GM12878 (cell line): ENCODE measurements at regions not wholly inside any gene's neighbourhood (a gene's known extent, or its start where the extent isn't known, plus 50 kb on each side); places are given as distances from the start of the nearest gene placed in this dataset.

ENCODE experiments used
- ATAC-seq: fragments of 200-7000 bp; cut with Tn5 transposase; 3 replicates; pipeline ENCODE4 v1.9.1; 2020; ENCODE audit warnings: mild to moderate bottlenecking, moderate library complexity
- BruUV-seq: library from RNA; stranded (reverse); fragments of 400-500 nt; replicated peaks from 2 replicates; lab custom pipeline; 2021; lab: Mats Ljungman, UMichigan
- CTCF ChIA-PET: fragments of 300-600 bp; sonication (Branson Sonifier 250); formaldehyde crosslinking; extraction: SDS; loops from one replicate; lab custom pipeline; 2021; ENCODE audit warnings: inconsistent platforms; lab: Yijun Ruan, JAX
- POLR2A ChIA-PET: fragments of 350-600 bp; formaldehyde crosslinking; extraction: SDS; loops from one replicate; lab custom pipeline; 2021; ENCODE audit warnings: inconsistent platforms; lab: Charles Lee
- RAD21 ChIA-PET: fragments of 300-600 bp; sonication (Branson Sonifier 250); formaldehyde crosslinking; loops from one replicate; lab custom pipeline; 2023; ENCODE audit warnings: antibody characterized with exemption; ENCODE audit not compliant: unreplicated experiment; lab: Charles Lee
- SMC1A ChIA-PET: fragments of 300-600 bp; sonication (Branson Sonifier 250); formaldehyde crosslinking; loops from one replicate; lab custom pipeline; 2023; ENCODE audit not compliant: unreplicated experiment, uncharacterized antibody; lab: Charles Lee
- DNase-seq: peaks from one replicate; pipeline ENCODE4 v3.0.0-alpha.2; 2011; ENCODE audit warnings: low read depth, low spot score
- FAIRE-seq: peaks from 3 replicates; lab custom pipeline; 2011; peaks lifted over from hg19 to GRCh38; lab: Jason Lieb, UNC
- H2AFZ ChIP-seq: 2 replicates; pipeline ENCODE4 v1.6.0; 2011; ENCODE audit warnings: low read depth, low read length, control low read depth; ENCODE audit not compliant: control insufficient read depth
- H3K27ac ChIP-seq: 2 replicates; pipeline ENCODE4 v1.5.1; 2011; ENCODE audit warnings: control low read depth; ENCODE audit not compliant: control insufficient read depth, insufficient read depth
- H3K27me3 ChIP-seq, 2 experiments: replicated peaks in 1 of 2; 2 replicates each; pipeline versions ENCODE4 v1.6.0 to v1.6.1; 2011; ENCODE audit warnings: low read length in 1 of 2; ENCODE audit not compliant: control insufficient read depth in 2 of 2, insufficient read depth in 2 of 2
- H3K36me3 ChIP-seq, 2 experiments: 2 replicates each; pipeline ENCODE4 v1.5.1; 2011; ENCODE audit warnings: low read length in 1 of 2; ENCODE audit not compliant: control insufficient read depth in 2 of 2, insufficient read depth in 2 of 2
- H3K4me1 ChIP-seq: 2 replicates; pipeline ENCODE4 v1.6.1; 2011; ENCODE audit warnings: mild to moderate bottlenecking, low read length, moderate library complexity, mixed read lengths; ENCODE audit not compliant: control insufficient read depth, insufficient read depth
- H3K4me2 ChIP-seq: 2 replicates; pipeline ENCODE4 v1.6.0; 2011; ENCODE audit warnings: control low read depth; ENCODE audit not compliant: control insufficient read depth, insufficient read depth
- H3K4me3 ChIP-seq: fragments of 200-600 bp; sonication (generic); 2 replicates; pipeline ENCODE4 v1.5.1; 2016
- H3K79me2 ChIP-seq: 2 replicates; pipeline ENCODE4 v1.6.0; 2011; ENCODE audit warnings: low read length; ENCODE audit not compliant: control insufficient read depth, insufficient read depth
- H3K9ac ChIP-seq: 2 replicates; pipeline ENCODE4 v1.8.0; 2011; ENCODE audit warnings: low read length, control low read depth, mixed read lengths; ENCODE audit not compliant: control insufficient read depth, insufficient read depth
- H3K9me3 ChIP-seq: replicated peaks from 3 replicates; pipeline ENCODE4 v1.5.1; 2011; ENCODE audit warnings: mild to moderate bottlenecking, low read length; ENCODE audit not compliant: control insufficient read depth, insufficient read depth
- H4K20me1 ChIP-seq: 2 replicates; pipeline ENCODE4 v1.6.0; 2011; ENCODE audit not compliant: control insufficient read depth, insufficient read depth
- BCL11A ChIP-seq: IDR thresholded peaks from 2 replicates; pipeline ENCODE4 v1.6.1; 2011; ENCODE audit warnings: low read depth, low read length
- BCL3 ChIP-seq: IDR thresholded peaks from 2 replicates; pipeline ENCODE4 v1.6.1; 2011; ENCODE audit warnings: borderline replicate concordance, low read depth, mild to moderate bottlenecking, moderate library complexity, low read length; ENCODE audit not compliant: insufficient read depth, poor library complexity, severe bottlenecking
- BRCA1 ChIP-seq: IDR thresholded peaks from 2 replicates; pipeline ENCODE4 v1.6.1; 2011; ENCODE audit warnings: low read depth, low read length, improper control_type of control experiment
- IKZF1 ChIP-seq: fragments of 450-650 bp; conservative IDR thresholded peaks from 2 replicates; pipeline ENCODE4 v1.6.1; 2017; ENCODE audit warnings: antibody characterized with exemption, mild to moderate bottlenecking
- JUND ChIP-seq: IDR thresholded peaks from 2 replicates; pipeline ENCODE4 v1.6.1; 2012; ENCODE audit warnings: low read depth, mild to moderate bottlenecking, low read length, improper control_type of control experiment, moderate library complexity
- KDM1A ChIP-seq: fragments of 200-600 bp; sonication (generic); IDR thresholded peaks from 2 replicates; pipeline ENCODE4 v1.6.1; 2016; ENCODE audit warnings: borderline replicate concordance
- LARP7 ChIP-seq: fragments of 450-650 bp; IDR thresholded peaks from 2 replicates; pipeline ENCODE4 v1.6.1; 2017; ENCODE audit warnings: mild to moderate bottlenecking
- MYB ChIP-seq: fragments of 150-350 bp; IDR thresholded peaks from 2 replicates; pipeline ENCODE4 v1.6.1; 2014; ENCODE audit warnings: mild to moderate bottlenecking, low read depth, low read length, borderline replicate concordance
- NFIC ChIP-seq: IDR thresholded peaks from 2 replicates; pipeline ENCODE4 v1.6.1; 2012; ENCODE audit warnings: low read depth, mild to moderate bottlenecking, inconsistent platforms, low read length, moderate library complexity
- POLR2A ChIP-seq: IDR thresholded peaks from 2 replicates; pipeline ENCODE4 v1.6.1; 2011; ENCODE audit warnings: low read depth, mild to moderate bottlenecking, low read length
- POLR2AphosphoS2 ChIP-seq: IDR thresholded peaks from 2 replicates; pipeline ENCODE4 v1.6.1; 2011; ENCODE audit warnings: low read depth, mild to moderate bottlenecking, low read length, improper control_type of control experiment, moderate library complexity
- RBBP5 ChIP-seq: fragments of 200-600 bp; sonication (generic); conservative IDR thresholded peaks from 2 replicates; pipeline ENCODE4 v1.6.1; 2016
- RUNX3 ChIP-seq: IDR thresholded peaks from 2 replicates; pipeline ENCODE4 v1.6.1; 2012; ENCODE audit warnings: low read length, inconsistent platforms
- SREBF2 ChIP-seq: IDR thresholded peaks from 2 replicates; pipeline ENCODE4 v1.6.1; 2012; ENCODE audit warnings: mild to moderate bottlenecking, low read length
- YY1 ChIP-seq: IDR thresholded peaks from 2 replicates; pipeline ENCODE4 v1.6.1; 2011; ENCODE audit warnings: low read depth, mild to moderate bottlenecking, low read length
- WGBS: methylation state at CpG from one replicate; pipeline ENCODE4 v1.1.6; 2016; ENCODE audit warnings: low lambda C conversion rate; ENCODE audit not compliant: insufficient replicate concordance, insufficient coverage; ENCODE audit errors: missing lambda C conversion rate; 5-methylcytosine and 5-hydroxymethylcytosine counted together
- in situ Hi-C: fragments of 300-500 bp; cut with MboI; formaldehyde crosslinking; loops from 9 replicates; pipeline ENCODE4 v1.14.3; 2018; ENCODE audit warnings: mixed read lengths
- intact Hi-C: fragments of 100-400 bp; cut with micrococcal nuclease; formaldehyde crosslinking; loops from one replicate; pipeline ENCODE4 v1.14.2; 2022; ENCODE audit not compliant: unreplicated experiment
- TF ChIP-seq, protein P1 (sequence below): fragments of 450-650 bp; IDR thresholded peaks from 2 replicates; pipeline ENCODE4 v1.6.1; 2016; ENCODE audit warnings: mild to moderate bottlenecking
- TF ChIP-seq, protein P2 (sequence below): IDR thresholded peaks from 2 replicates; pipeline ENCODE4 v1.6.1; 2012; ENCODE audit warnings: mild to moderate bottlenecking, low read depth, low read length
- TF ChIP-seq, protein P3 (sequence below): IDR thresholded peaks from 2 replicates; pipeline ENCODE4 v1.6.1; 2011; ENCODE audit warnings: low read depth, low read length, improper control_type of control experiment, borderline replicate concordance

DNA sequence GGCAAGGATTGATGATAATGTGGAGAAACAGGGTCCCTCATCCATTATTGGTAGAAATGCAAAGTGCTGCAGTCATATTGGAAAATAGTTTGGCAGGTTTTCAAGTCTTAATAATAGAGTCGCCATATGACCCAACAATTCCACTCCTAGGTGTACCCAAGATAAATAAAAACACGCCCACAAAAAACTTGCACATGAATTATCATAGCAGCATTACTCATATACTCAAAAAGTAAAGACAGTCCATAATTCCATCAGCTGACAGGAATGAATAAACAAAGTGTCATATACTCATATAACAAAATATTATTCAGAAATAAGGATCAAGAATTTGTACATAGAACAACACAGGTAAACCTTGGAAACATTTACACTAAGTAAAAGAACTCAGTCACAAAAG is 242.9 kb upstream of the FTMT start (continued):
- no peak for TF ChIP-seq RUNX3
- no peak for TF ChIP-seq JUND
- TF ChIP-seq YY1 = no peak
- no peak for TF ChIP-seq POLR2AphosphoS2
- TF ChIP-seq NFIC = no peak
- TF ChIP-seq LARP7 = no peak

DNA sequence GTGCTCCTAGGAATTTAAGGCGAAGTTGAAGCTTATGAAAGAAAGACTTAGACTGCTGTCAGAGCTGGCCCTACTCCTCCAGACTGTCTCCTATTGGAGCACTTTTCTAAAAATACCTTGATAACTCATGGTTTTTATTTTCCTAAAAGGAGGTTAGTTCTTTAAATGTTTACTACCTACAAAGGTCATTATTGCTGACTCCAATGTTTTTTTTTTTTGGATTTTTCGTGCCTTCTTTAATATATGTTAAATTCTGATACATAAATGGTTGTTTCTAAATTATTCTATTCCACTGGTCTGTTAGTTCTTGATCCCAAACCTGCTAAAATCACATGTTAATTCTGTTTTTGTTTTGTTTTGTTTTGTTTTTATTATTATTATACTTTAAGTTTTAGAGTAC is 227.6 kb upstream of the FTMT start:
- Histone ChIP-seq H3K4me1 (no peaks in the 10 kb centered on the region), H3K4me3 (no peak overlapping the region), H3K27me3 (no peaks in the 10 kb centered on the region), H3K27ac (no peak overlapping the region), H2AFZ (no peak overlapping the region), H3K36me3 (no peaks in the 10 kb centered on the region), H3K9ac (no peak overlapping the region), H3K9me3 (no peaks in the 10 kb centered on the region), H3K4me2 (no peak overlapping the region), H3K79me2 (no peaks in the 10 kb centered on the region), H4K20me1 (no peaks in the 10 kb centered on the region)
- 0% methylated on average over 2 of the region's 2 CpGs for WGBS
- ChIA-PET SMC1A (no interaction called here), CTCF (interaction anchor here (1.2 kb wide), 1 partner anchor 225 kb away, joined by 4 read pairs; no protein-coding TSS in a partner anchor), POLR2A (no interaction called here), RAD21 (no interaction called here)
- FAIRE-seq (no peak), ATAC-seq (no peak), DNase-seq (no peak)
- BruUV-seq = no TSS peak
- intact Hi-C loops = no loop called here
- in situ Hi-C loops = no loop called here
- no peak for TF ChIP-seq POLR2A
- no peak for TF ChIP-seq IKZF1
- TF ChIP-seq, protein P1, sequence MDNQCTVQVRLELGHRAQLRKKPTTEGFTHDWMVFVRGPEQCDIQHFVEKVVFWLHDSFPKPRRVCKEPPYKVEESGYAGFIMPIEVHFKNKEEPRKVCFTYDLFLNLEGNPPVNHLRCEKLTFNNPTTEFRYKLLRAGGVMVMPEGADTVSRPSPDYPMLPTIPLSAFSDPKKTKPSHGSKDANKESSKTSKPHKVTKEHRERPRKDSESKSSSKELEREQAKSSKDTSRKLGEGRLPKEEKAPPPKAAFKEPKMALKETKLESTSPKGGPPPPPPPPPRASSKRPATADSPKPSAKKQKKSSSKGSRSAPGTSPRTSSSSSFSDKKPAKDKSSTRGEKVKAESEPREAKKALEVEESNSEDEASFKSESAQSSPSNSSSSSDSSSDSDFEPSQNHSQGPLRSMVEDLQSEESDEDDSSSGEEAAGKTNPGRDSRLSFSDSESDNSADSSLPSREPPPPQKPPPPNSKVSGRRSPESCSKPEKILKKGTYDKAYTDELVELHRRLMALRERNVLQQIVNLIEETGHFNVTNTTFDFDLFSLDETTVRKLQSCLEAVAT = no peak
- TF ChIP-seq, protein P2, sequence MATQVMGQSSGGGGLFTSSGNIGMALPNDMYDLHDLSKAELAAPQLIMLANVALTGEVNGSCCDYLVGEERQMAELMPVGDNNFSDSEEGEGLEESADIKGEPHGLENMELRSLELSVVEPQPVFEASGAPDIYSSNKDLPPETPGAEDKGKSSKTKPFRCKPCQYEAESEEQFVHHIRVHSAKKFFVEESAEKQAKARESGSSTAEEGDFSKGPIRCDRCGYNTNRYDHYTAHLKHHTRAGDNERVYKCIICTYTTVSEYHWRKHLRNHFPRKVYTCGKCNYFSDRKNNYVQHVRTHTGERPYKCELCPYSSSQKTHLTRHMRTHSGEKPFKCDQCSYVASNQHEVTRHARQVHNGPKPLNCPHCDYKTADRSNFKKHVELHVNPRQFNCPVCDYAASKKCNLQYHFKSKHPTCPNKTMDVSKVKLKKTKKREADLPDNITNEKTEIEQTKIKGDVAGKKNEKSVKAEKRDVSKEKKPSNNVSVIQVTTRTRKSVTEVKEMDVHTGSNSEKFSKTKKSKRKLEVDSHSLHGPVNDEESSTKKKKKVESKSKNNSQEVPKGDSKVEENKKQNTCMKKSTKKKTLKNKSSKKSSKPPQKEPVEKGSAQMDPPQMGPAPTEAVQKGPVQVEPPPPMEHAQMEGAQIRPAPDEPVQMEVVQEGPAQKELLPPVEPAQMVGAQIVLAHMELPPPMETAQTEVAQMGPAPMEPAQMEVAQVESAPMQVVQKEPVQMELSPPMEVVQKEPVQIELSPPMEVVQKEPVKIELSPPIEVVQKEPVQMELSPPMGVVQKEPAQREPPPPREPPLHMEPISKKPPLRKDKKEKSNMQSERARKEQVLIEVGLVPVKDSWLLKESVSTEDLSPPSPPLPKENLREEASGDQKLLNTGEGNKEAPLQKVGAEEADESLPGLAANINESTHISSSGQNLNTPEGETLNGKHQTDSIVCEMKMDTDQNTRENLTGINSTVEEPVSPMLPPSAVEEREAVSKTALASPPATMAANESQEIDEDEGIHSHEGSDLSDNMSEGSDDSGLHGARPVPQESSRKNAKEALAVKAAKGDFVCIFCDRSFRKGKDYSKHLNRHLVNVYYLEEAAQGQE = no peak
- TF ChIP-seq RBBP5 = no peak
- TF ChIP-seq SREBF2 = no peak
- TF ChIP-seq, protein P3, sequence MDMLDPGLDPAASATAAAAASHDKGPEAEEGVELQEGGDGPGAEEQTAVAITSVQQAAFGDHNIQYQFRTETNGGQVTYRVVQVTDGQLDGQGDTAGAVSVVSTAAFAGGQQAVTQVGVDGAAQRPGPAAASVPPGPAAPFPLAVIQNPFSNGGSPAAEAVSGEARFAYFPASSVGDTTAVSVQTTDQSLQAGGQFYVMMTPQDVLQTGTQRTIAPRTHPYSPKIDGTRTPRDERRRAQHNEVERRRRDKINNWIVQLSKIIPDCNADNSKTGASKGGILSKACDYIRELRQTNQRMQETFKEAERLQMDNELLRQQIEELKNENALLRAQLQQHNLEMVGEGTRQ = no peak
- TF ChIP-seq BCL3 = no peak
- TF ChIP-seq KDM1A = no peak
- no peak for TF ChIP-seq MYB
- no peak for TF ChIP-seq BRCA1
- no peak for TF ChIP-seq BCL11A
